ENCODE measurements at regions not wholly inside any gene's neighbourhood (a gene's known extent, or its start where the extent isn't known, plus 50 kb on each side); places are given as distances from the start of the nearest gene placed in this dataset.

DNA sequence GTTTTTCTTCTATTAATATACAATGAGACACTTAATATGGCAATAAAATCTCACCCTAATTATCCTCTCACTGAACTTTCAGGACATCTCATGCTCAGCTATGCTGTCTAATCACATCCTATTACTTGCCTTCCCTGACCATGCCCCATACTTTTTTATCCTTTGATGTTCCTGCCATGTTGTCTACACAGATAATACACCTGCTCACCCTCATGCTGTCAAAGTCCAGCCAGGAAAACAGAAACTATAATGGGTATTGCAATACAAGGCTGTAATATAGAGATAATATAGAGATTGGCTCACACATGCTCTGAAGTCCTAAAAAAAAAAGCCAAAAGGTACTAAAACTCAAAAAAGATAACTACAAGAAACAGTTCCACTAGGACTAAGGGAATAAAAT lies 305.4 kb downstream of the PRDM5 start:
- TF ChIP-seq, protein P1, sequence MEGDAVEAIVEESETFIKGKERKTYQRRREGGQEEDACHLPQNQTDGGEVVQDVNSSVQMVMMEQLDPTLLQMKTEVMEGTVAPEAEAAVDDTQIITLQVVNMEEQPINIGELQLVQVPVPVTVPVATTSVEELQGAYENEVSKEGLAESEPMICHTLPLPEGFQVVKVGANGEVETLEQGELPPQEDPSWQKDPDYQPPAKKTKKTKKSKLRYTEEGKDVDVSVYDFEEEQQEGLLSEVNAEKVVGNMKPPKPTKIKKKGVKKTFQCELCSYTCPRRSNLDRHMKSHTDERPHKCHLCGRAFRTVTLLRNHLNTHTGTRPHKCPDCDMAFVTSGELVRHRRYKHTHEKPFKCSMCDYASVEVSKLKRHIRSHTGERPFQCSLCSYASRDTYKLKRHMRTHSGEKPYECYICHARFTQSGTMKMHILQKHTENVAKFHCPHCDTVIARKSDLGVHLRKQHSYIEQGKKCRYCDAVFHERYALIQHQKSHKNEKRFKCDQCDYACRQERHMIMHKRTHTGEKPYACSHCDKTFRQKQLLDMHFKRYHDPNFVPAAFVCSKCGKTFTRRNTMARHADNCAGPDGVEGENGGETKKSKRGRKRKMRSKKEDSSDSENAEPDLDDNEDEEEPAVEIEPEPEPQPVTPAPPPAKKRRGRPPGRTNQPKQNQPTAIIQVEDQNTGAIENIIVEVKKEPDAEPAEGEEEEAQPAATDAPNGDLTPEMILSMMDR (conservative IDR thresholded peaks at IDR 0.05): no peak
- Mint-ChIP-seq H3K27ac (ENCODE audit: unreplicated experiment) (no peak overlapping the region), H3K4me1 (no peaks in the 10 kb centered on the region), H3K9me3 (no peaks in the 10 kb centered on the region), H3K27me3 (ENCODE audit: low read depth) (no peaks in the 10 kb centered on the region), H3K4me3 (no peak overlapping the region), H3K36me3 (ENCODE audit: low read depth) (no peaks in the 10 kb centered on the region)
- DNase-seq (ENCODE audit: low read depth, low spot score): no peak

DNA sequence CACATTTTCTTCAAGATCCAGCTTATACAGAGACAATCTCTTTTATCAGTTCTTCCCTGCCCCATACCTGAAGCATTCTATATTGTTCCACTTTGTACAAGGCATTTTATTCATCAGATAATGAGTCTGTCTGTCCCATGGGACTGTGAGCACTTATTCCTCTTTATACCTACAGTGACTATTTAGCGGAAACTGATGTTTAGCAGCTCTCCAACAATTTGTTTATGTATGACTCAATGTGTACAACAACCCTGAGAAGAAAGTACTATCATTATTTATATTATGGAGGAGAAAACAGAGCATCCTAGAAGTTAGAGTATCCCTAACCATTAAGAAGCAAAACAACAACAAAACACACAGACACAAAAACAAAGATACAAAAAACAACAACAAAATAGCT lies 306.5 kb downstream of the PRDM5 start:
- TF ChIP-seq, protein P1 (conservative IDR thresholded peaks at IDR 0.05): no peak
- no peaks in the 10 kb centered on the region for H3K36me3 Mint-ChIP-seq (ENCODE audit: low read depth)
- no peaks in the 10 kb centered on the region for H3K4me1 Mint-ChIP-seq
- no peaks in the 10 kb centered on the region for H3K27me3 Mint-ChIP-seq (ENCODE audit: low read depth)
- H3K9me3 Mint-ChIP-seq: no peaks in the 10 kb centered on the region
- H3K4me3 Mint-ChIP-seq: no peak overlapping the region
- no peak overlapping the region for H3K27ac Mint-ChIP-seq (ENCODE audit: unreplicated experiment)
- no peak for DNase-seq (ENCODE audit: low read depth, low spot score)

DNA sequence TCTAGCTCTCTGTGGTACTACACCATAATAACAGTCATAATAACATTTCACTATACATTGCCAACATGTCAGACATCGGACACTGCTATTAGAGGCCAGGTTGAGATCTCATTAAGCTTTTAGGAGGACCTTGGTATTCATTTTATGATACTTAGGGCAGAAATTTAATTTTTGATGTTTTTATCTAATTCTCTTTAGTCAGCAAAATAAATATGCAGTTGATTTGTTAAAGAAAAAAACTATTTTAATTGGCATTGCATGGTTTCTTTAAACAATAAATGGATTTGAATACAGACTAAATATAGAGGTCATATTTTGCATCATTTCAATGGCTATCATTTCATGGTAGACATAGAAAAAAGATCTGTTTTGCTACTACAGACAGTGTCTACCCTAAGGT lies 308.7 kb downstream of the PRDM5 start:
- no peaks in the 10 kb centered on the region for H3K36me3 Mint-ChIP-seq (ENCODE audit: low read depth)
- TF ChIP-seq, protein P1 (conservative IDR thresholded peaks at IDR 0.05): no peak
- no peak for DNase-seq (ENCODE audit: low read depth, low spot score)
- no peak overlapping the region for H3K4me3 Mint-ChIP-seq
- no peaks in the 10 kb centered on the region for H3K4me1 Mint-ChIP-seq
- no peaks in the 10 kb centered on the region for H3K27me3 Mint-ChIP-seq (ENCODE audit: low read depth)
- H3K9me3 Mint-ChIP-seq: no peaks in the 10 kb centered on the region
- H3K27ac Mint-ChIP-seq (ENCODE audit: unreplicated experiment): no peak overlapping the region

- Mint-ChIP-seq H3K9me3 (peaks cover 2% of the 10 kb centered on the region), H3K36me3 (ENCODE audit: low read depth) (peaks cover 2% of the 10 kb centered on the region), H3K4me1 (no peaks in the 10 kb centered on the region), H3K27me3 (ENCODE audit: low read depth) (no peaks in the 10 kb centered on the region), H3K27ac (ENCODE audit: unreplicated experiment) (no peak overlapping the region), H3K4me3 (no peak overlapping the region)
- TF ChIP-seq, protein P1 (conservative IDR thresholded peaks at IDR 0.05): no peak
- DNase-seq (ENCODE audit: low read depth, low spot score): no peak
These were observed 311.4 kb downstream of the PRDM5 start for GRCh38 chr4:120611092-120611491.

DNA sequence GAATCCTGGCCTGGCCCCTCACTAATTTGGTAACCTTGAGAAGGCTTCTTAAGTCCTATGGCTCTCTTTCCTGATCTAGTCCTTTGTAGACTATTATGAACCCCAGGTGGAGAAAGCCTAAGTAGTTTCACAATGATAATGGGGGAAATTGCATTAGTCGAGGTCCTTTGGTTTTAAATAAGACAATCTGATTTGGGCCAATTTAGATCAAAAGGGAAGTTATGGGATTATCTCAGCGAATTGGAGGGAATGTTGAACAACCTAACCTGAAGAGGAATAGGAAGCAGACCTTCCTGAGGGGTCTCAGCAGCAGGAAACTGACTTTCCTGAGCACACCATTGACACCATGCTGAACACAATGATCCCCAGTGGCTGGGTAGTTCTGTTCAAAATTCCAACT lies 331.5 kb downstream of the PRDM5 start:
- DNase-seq (ENCODE audit: low read depth, low spot score): no peak
- Mint-ChIP-seq H3K4me3 (no peak overlapping the region), H3K27ac (ENCODE audit: unreplicated experiment) (no peak overlapping the region), H3K36me3 (ENCODE audit: low read depth) (no peaks in the 10 kb centered on the region), H3K4me1 (no peaks in the 10 kb centered on the region), H3K9me3 (peaks cover 3% of the 10 kb centered on the region), H3K27me3 (ENCODE audit: low read depth) (no peaks in the 10 kb centered on the region)
- TF ChIP-seq, protein P1 (conservative IDR thresholded peaks at IDR 0.05): no peak

DNA sequence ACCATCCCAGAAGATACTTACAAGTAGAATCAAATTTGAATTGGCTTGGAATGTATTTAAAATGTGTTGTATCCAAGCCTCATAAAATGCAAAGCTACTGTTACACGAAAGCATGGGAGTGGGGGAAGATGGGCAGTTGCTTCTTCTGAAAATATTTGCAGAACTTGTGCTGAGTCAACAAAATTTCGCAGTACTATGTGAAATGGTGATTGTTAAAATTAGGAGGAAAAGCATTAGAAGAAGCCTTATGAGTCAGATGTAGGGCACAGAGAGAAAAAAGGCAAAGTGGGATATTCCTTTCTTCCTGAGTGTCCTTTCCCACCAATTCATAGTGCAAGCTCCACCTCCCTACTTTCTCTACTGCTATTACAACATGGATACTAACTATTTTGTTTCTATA lies 332.7 kb downstream of the PRDM5 start:
- Mint-ChIP-seq H3K9me3 (peaks cover 7% of the 10 kb centered on the region), H3K27ac (ENCODE audit: unreplicated experiment) (no peak overlapping the region), H3K4me3 (no peak overlapping the region), H3K27me3 (ENCODE audit: low read depth) (no peaks in the 10 kb centered on the region), H3K36me3 (ENCODE audit: low read depth) (no peaks in the 10 kb centered on the region), H3K4me1 (no peaks in the 10 kb centered on the region)
- no peak for DNase-seq (ENCODE audit: low read depth, low spot score)
- TF ChIP-seq, protein P1 (conservative IDR thresholded peaks at IDR 0.05): no peak

Data from neural crest cell (in vitro differentiated cells).